SKM-1 treated with dmso at 0.1 percent for 144 hours (cell line): ENCODE measurements at regions not wholly inside any gene's neighbourhood (a gene's known extent, or its start where the extent isn't known, plus 50 kb on each side); places are given as distances from the start of the nearest gene placed in this dataset.

Experiments
- DNase-seq: peaks from one replicate; lab custom pipeline; 2025; ENCODE audit not compliant: unreplicated experiment; lab: John Stamatoyannopoulos, UW

DNA sequence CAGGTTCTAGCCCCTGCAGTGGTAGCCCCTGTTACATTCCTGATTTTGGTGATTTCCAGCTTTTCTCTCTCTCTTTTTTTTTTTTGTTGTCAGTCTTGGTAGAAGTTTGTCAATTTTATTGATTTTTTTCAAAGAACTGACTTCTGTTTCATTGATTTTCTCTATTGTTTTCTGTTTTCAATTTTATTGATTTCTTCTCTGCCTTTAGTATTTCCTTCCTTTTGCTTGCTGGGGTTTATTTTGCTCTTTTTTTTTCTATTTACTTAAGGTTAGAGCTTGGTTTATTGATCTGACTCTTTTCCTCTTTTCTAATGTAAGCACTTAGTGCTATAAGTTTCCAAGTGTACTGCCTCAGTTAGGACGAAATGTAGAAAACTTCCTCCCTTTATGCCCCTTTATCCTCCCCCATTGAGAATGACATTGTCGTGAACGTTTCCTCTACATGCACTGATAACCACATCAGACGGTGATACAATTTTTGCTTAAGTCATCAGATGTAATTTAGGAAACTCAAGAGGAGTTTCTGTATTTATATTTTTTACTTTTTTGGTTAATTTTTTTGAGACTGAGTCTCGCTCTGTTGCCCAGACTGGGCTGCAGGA lies 81.1 kb upstream of the HS6ST1 start:
- no peak for DNase-seq

DNA sequence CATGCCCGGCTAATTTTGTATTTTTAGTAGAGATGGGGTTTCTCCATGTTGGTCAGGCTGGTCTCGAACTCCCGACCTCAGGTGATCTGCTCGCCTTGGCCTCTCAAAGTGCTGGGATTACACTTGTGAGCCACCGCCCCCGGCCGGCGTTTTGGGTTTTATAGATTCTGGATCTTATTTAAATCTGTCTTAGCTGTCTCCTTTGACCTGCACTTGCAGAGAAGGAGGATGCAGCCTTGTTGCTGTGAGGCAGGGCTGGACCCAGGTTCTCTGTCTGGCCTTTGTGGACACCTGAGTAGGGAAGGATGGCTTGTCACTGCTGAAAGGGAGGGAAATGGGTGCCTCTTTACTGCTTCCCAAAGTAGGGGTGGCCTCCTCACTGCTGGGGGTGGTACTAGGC lies 83.0 kb upstream of the HS6ST1 start:
- DNase-seq, result no peak

DNA sequence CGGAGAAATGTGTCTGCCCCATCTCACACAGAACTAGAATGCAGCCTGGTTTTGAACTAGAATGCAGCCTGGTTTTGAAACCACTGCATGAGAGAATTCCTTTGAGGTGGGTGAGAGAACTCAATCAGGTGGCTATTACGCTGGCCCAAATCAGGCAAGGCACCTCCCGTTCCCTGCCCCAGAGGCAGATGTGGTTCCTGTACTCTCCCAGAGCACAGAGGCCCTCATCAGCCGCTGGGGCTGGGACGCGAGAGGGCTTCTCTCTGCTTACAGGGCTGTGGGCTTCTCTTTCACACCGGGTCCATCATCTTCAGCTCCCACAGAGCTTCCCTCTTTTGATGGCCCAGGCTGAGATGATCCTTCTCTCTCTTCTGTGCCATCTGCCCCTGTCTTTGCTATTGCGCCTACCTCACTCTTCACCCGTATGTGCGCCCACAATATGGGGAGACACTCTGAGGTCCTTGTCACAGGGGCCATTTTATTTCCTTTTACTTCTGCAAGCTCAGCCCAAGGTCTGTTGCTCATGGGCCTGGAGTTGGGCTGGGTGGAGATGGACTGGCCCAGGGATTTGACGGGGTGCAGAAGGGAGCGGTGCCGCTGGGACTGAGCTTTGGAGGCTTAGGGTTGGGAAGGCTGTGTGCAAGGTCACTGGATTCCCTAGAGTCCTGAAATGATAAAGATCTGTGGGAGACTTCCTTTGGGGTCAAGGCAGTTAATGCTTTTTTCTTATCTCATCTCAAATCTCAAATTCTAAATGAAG lies 84.4 kb upstream of the HS6ST1 start:
- no peak for DNase-seq

DNA sequence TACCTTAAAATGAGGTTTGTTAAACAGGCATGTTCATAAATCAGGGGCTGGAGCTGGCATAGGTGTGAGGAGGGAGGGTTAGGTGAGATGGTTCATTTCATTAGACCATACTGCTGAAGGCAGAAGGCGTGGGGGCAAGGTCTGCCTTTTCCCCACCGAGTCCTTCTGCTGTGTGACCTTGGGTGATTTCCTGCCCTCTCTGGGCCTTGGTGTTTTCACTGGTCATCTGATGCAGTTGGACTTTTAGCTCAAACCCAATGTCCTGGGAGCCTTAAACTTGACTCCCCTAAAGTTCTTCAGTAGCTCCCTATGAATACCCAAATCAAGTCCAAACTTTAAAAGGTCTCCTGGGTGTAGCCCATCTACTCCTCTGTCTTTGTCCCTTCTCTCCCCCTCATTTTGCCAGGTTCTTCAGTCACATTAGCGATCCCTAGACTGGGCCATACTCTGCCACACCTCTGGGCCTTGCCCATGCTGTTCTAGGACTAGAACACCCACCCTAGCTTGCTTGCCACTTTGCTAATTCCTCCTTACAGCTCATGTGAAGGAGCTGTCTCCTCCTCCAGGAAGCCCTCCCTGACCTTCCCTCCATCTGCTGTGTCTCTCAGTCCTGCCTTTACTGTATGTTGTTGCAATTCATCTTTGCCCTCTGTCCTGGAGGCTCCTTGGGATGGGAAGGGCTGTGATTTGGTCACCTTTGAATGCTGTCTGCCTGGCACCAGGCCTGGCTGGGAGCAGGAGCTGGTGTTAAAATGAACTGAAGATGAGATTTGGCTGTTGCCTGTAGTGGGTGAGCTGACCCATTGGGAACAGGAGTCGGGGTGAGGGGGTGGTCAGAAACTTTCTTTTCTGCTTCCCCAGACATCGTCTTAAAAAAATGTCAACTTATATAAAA lies 85.4 kb upstream of the HS6ST1 start:
- no peak for DNase-seq

DNA sequence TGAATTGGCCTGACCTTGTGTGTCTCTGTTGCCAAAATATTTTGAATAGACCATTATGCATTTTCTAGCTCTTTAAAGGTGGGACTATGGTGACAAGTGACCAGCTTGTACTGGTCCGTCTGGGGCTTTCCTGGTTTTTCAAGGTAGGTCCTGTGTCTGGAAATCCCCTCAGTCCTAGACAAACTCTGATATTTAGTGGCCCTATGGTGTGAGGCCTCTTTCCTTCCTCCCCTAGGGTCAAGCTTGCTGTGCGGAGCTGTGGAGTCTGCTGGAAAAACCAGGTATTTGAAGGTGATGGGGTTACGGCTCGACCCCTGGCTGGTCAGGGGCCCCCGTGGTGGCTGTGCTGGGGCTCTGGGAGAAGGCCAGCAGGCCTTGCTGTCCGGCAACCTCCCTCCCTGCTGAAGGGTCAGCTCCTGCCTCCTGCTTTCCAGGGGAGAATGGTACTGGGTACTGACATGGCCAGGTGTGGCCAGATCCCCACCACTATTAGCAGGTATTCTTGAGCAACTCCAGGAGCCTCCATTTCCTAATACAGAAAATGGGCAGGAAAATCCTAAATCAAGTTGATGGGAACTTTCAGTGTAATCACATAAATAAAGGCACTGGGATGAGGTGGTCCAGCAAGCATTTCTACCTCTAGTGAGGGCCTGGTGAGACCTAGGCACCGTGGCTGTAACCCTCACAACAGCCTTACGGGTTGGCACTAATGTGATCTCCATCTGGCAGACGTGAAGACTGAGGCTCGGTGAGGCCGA lies 86.2 kb upstream of the HS6ST1 start:
- DNase-seq, result no peak

DNA sequence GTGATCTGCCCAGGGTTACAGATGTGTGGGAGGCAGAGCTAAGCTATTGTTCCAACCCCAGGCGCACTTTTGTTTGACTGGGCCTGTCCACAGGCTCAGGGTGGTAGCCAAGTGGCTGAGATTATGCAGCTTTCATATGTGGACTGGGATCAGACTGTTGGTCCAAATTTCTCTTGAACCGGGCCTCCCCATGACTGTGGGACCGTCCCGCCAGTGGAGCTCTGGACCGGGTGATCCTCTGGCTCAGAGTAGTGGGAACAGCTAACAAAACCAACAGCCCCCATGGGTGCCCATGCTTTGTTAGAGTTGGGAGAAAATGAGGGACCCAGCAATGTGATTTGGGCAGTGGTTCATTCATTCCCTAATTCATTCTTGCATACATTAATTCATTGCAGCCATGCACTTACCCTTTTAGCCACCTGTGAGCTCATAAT lies 86.8 kb upstream of the HS6ST1 start:
- DNase-seq, result no peak

DNA sequence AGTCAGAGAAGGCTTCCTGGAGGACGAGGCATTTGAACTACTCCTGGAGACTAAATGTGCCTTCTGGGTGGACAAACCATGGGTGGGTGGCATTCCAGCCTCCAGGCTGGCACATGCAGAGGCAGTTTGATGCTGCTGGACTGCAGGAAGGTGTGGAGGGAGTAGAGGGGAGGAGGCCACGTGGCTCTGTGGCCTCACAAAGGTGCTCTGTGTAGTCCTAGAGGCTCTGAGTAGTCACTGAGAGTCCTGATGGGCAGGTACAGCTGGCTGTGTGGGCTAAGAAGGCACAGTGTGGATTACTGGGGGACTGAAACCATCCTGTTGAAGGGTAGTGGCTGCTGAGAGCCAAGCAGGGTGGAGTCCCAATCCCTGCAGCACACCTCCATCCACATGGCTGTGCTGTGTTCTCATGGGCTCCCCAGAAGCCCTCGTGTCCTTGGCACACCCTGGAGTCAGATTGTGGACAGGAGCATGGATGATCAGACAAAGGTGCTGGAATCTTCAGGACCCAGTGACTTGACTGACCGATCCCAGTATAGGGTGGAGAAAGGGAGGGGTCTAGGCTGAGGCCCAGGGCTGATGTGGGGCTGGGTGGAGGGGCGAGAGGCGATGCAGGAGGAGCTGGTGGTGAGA lies 87.4 kb upstream of the HS6ST1 start:
- DNase-seq, result no peak

DNA sequence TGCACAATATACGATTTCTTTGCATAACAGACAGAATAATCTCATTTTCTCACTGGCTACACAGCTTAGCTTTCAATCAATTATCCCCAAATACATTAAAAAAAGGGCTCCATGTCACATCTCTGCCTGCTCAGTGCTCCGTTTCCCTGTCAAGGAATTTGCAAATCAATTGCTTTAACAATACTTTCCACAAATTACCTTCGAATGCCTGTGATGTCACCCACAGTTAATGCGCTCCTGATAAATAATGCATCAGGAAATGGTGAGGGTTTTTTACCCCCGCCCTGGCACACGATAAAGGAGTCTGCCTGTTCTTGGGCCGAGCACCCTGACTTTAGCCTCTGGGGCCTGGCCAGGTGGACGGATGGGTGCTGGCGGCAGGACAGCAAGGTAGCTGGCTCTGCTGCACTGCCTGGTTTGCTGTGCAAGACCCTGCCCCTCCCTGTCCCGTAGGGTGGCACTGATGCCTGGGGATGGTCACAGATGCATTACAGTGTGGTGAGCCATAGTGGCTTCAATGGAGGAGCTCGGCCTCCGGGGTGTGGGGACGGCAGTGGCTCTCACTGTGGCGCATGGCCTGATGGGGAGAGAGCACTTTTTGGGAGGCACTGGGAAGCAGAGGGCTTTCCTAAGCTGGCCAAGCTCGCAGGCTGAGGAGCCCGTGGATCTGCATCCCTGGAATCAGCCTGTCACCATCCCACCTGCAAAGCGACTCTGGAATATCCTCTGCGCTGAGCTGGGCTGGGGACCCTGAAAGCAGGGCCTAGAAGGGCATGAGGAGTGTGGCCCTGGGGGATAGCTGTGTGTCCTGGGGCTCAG lies 88.3 kb upstream of the HS6ST1 start:
- DNase-seq, result no peak

DNA sequence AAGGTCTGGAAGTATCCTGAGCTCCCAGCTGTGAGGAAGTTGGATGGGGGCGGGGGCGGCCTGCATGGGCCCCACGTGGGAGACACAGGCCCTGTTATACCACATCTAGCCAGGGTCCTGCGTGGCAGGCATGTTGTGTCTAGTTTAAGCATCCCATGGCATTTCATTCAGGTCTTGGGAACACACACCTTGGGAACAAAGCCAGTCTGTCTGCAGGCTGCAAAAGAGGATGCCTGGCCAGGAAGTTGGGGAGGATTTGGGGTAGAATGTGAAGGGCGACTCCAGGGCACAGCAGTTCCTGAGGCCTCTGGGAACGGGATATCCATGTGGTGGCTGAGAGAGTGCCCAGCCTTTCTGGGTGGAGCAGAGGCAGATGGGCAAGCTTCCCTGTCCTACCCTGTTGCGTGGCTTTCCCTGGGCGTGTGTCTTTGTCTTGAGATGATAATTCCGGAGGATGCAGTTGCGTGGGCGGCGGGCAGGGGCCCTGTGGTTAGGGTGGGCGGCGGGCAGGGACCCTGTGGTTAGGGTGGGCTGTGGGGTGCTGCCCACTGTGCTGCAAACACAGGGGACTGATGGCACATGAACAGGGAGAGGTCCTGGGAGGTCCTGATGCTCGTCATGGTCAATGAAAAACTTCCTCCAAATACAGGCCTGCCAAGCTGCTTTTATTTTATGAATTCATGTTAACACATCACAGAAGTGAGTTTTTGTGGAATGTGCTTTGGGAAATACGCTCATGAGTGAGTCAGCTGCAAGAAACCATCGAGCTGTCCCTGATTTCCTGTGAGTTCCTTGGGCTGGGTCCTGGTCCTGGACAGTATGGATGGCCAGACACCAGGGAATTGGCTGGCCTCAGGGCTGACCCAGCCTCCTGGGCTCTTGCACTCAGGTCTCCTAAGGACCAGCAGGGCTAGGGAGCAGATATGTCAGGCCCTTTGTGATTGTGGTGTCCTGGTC lies 90.0 kb upstream of the HS6ST1 start:
- no peak for DNase-seq

DNA sequence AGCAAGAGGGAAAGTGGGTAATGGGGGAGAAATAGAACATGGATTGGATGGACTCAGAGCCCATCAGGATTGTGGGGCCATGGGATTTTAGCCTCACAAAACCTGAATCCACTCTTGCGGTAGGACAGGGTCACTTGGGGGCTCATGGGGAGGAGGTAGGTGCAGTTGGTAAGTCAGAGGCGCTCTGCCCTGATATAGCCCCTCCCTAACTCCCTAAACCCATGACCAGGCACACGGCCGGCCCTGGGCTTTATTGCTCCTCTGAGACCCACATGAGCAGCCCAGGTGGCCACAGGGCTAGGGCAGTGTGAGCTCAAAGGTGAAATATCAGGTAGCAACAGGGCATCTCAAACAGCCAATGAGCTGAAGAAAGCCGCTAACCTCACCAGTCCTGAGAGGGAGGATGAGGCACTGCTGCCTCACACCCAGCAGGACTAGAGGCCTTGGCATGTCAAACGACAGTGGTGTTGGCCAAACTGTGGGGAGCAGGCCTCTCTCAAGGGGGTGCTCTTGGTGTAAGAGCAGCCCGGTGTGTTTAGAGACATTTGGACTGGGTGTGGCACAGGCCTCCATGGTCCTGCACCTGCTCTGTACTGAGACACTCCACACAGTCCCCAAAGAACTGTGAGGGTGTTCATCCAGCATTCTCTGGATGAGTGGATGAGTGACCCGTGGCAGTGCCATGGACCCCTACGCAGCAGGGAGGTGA lies 90.8 kb upstream of the HS6ST1 start:
- no peak for DNase-seq

DNA sequence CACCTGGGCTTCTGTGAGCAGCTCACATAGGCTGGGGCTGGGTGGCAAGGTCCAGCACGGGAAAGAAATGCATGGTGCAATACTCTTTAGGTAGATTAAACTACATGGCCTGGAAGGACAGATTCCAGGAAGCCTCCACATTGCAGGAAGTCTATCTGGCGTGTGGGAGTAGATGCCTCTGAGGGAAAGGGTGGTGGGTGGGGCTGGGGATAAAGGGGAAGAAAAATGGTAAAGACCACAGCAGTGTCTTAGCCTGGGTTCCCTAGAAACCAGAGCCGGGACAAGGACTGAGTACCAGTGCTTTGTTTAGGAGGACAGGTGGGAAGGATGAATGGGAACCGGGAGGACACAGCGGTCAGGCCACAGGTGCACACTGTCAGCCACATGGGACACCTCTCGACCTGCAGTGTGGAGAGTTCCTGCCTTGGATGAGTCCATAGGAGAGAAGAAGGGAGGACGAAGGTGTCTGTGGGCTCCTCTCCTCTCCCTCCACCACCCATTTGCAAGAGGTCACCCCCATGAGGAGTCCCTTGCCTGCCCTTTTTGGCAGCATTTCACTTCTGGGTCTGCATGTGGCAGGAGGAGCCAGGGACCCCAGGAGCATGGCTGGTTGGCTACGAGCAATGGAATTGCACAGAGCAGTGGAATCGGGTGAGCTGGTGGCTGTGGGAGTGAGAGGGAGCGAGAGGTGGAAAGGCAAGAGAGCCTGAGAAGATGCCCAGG lies 91.5 kb upstream of the HS6ST1 start:
- DNase-seq, result no peak

DNA sequence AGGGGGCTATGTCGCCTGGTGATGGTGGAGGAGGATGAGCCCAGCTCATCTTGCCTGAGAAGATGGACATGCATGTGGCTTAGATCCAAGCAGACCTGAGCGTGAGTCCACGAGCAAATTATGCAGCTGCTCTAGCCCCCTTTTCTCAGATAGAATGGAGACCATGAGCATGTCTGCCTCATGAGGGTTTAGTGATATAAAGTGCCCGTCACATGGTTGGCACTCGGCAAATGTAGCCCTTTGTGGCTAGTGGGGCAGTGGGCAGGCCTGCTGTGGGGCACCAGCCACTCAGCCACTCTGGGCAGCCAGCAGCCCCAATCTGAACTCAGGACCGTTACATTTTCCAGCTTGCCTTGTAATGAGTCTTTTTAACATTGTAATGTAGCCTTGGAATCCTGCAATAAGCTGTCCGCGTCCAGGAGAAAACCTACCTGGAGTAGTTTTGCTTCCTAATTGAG lies 92.1 kb upstream of the HS6ST1 start:
- DNase-seq, result no peak

DNA sequence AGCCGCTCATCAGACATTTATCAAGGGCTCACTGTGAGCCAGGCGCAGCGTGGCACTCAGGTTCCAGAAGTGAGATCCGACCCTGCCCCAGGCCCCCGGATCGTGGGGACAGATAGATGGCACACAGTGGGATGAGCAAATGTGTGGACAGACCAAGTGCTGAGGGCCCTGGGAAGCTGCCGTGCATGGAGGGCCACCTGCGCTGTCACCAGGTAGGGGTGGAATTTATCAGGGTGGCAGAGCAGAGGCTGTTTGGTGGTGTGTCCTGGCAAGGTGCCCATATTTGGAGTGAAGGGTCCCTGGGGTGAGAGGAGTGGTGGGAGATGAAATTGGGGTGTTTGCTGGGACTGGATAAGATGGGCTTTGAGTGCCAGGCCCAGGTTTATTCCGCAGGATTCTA lies 92.8 kb upstream of the HS6ST1 start:
- no peak for DNase-seq

DNA sequence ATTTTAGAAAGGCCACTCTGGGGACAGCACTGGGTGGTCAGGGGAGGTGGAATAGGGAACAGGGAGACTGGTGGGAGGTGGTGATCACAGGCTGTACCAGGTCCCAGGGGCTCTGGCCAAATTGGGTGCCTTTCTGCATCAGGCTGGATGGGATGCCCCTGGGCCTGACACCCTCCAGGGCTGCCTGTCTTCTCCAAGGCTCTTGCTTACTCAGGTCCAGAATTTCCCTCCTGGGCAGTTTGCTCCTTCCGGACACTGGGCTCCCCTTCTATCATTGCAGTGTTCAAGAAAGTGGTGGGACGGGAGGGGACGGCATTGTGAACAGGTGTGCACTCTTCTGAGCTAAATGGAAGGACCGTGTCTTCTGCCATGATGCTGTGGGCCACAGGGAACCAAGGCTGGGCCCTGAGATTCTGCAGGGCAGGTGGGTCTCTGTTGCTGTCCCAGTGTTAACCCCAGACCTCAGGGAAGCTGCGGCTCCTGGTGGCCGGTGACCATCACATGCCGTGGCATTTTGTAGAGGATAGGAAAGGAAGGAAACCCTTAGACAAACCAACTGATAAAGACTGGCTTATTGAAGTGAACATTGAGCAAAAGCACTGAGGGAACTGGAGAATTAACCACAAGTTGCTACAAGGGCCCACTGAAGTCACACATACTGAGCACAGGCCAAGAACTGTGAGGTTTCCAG lies 93.7 kb upstream of the HS6ST1 start:
- DNase-seq, result no peak

DNA sequence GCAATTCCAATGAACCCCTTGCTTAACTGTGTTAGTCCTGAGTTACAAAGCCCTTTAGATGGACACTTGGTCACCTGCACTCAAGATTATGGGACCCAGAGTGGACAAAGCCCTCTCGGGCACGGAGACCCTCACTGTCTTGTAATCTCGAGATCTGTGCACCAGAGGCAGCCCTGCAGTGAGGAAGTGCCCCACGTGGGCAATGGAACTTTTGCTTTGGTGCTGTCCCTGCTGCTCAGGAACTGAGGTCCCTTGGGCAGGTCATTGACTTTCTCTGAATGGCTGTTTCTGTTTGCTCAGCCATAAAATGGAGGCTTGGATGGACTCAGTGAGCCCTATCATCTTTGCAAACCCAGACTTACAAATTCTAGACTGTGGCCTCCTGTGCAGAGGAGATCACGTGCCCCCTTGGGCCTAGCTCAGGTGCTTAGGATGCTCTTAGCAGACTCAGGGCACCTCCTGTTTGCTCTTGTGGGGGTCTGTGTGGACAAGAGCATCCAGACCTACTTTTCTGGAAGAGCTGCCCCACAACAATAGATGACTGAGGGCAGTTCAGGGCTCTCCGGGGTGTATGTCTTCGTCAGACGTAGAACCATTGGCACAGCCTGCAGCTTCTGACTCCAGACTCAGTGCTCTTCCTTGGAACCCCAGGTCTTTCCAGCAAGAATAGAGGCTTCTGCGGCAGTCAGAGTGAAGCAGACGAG lies 94.5 kb upstream of the HS6ST1 start:
- DNase-seq, result no peak

DNA sequence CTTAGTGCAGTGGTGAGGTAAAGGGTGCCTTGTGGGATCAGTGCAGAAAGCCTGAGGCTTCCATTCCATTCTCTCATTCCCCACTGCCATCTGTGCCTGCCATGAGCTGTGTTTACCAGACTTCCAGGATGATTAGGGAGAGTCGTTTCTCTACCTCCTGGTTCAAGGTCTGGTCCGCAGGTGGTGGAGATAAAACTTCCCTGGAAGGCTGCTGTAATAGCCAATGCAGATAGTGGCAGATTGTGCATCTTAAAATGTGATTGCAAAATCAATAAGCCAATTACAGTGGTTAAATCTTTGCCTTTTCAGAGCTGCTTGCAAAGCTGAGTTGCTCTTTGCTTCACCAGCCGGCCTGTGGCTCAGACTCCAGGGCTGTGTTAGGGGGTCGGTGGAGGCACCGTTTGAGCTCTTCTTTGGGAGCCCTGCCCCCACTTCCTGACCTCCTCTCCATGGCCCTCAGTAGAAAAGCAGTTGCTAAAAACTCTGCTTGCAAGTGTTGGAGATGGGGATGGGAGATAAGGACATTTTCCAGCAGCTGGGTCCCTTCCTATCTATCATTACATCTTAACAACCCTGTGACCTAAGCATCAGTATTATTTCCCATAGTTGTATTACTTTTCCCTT lies 95.2 kb upstream of the HS6ST1 start:
- no peak for DNase-seq
